HEK293T (cell line): ENCODE measurements at regions not wholly inside any gene's neighbourhood (a gene's known extent, or its start where the extent isn't known, plus 50 kb on each side); places are given as distances from the start of the nearest gene placed in this dataset.

Experiments used
- CTCF ChIA-PET: fragments of 350-600 bp; formaldehyde crosslinking; extraction: SDS; loops from one replicate; lab custom pipeline; 2021; ENCODE audit warnings: antibody characterized with exemption, inconsistent platforms; lab: Yijun Ruan, JAX
- POLR2A ChIA-PET: fragments of 350-600 bp; formaldehyde crosslinking; extraction: SDS; loops from one replicate; lab custom pipeline; 2020; ENCODE audit warnings: antibody characterized with exemption, inconsistent platforms; lab: Yijun Ruan, JAX
- DNase-seq: peaks from one replicate; pipeline ENCODE4 v3.0.0; 2012; ENCODE audit warnings: mixed read lengths; ENCODE audit errors: extremely low spot score
- ARNT ChIP-seq: fragments of 450-650 bp; IDR thresholded peaks from 2 replicates; pipeline ENCODE4 v1.6.1; 2017; ENCODE audit warnings: mild to moderate bottlenecking
- BHLHE40 ChIP-seq: fragments of 450-650 bp; IDR thresholded peaks from 2 replicates; pipeline ENCODE4 v1.6.1; 2016; ENCODE audit warnings: mild to moderate bottlenecking, moderate library complexity, borderline replicate concordance
- CTBP1 ChIP-seq: fragments of 450-650 bp; IDR thresholded peaks from 2 replicates; pipeline ENCODE4 v1.6.1; 2016; ENCODE audit warnings: borderline replicate concordance
- ELF4 ChIP-seq: fragments of 450-650 bp; IDR thresholded peaks from 2 replicates; pipeline ENCODE4 v1.6.1; 2017; ENCODE audit warnings: antibody characterized with exemption
- FOXA1 ChIP-seq: fragments of 450-650 bp; IDR thresholded peaks from 2 replicates; pipeline ENCODE4 v1.6.1; 2016; ENCODE audit warnings: mild to moderate bottlenecking
- FOXK2 ChIP-seq: fragments of 450-650 bp; IDR thresholded peaks from 2 replicates; pipeline ENCODE4 v1.6.1; 2016; ENCODE audit warnings: mild to moderate bottlenecking
- FOXM1 ChIP-seq: fragments of 450-650 bp; IDR thresholded peaks from 2 replicates; pipeline ENCODE4 v1.6.1; 2017; ENCODE audit warnings: mild to moderate bottlenecking, borderline replicate concordance
- HDGF ChIP-seq: fragments of 450-650 bp; IDR thresholded peaks from 2 replicates; pipeline ENCODE4 v1.6.1; 2017; ENCODE audit warnings: antibody characterized with exemption, borderline replicate concordance
- L3MBTL2 ChIP-seq: fragments of 450-650 bp; conservative IDR thresholded peaks from 2 replicates; pipeline ENCODE4 v1.6.1; 2016; ENCODE audit warnings: mild to moderate bottlenecking
- LEF1 ChIP-seq: fragments of 450-650 bp; IDR thresholded peaks from 2 replicates; pipeline ENCODE4 v1.6.1; 2017; ENCODE audit warnings: mild to moderate bottlenecking, borderline replicate concordance
- NFRKB ChIP-seq: fragments of 450-650 bp; IDR thresholded peaks from 2 replicates; pipeline ENCODE4 v1.6.1; 2016; ENCODE audit warnings: mild to moderate bottlenecking, moderate library complexity
- PKNOX1 ChIP-seq: fragments of 450-650 bp; IDR thresholded peaks from 2 replicates; pipeline ENCODE4 v1.6.1; 2016
- SP1 ChIP-seq: fragments of 450-650 bp; IDR thresholded peaks from 2 replicates; pipeline ENCODE4 v1.6.1; 2017
- SUZ12 ChIP-seq: fragments of 450-650 bp; IDR thresholded peaks from 2 replicates; pipeline ENCODE4 v1.6.1; 2016; ENCODE audit warnings: mild to moderate bottlenecking
- TARDBP ChIP-seq: fragments of 450-650 bp; IDR thresholded peaks from 2 replicates; pipeline ENCODE4 v1.6.1; 2016
- ZNF384 ChIP-seq: fragments of 450-650 bp; IDR thresholded peaks from 2 replicates; pipeline ENCODE4 v1.6.1; 2016

DNA sequence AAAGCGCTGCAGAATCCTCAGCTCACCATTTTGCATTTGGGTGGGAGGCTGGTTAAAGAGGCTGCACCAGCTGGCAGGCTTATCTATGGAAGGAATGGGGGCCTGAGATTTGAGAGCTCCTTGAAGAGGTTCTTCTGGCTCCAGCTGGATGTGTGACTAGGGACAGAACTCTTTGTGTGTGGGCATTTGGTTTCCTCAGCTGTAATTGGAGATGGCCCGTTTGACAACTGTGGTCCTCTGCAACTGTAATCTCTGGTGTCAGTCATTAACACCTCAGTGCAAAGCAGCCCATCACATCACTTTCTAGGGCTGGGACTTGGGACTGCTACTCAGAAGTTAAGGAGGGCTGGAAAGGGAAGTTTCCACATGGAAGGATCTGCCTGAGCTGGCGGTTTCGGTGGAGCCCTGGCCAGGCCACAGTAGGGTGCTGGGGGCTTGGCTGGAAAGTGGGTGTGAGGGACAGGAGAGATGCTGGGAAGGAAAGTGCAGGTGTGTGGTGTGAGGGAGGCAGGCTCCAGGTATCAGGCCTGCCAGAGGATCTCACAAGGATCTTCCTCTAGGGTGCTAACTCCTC, 193.8 kb downstream of the GADD45G start:
- POLR2A ChIA-PET: no interaction called here

DNA sequence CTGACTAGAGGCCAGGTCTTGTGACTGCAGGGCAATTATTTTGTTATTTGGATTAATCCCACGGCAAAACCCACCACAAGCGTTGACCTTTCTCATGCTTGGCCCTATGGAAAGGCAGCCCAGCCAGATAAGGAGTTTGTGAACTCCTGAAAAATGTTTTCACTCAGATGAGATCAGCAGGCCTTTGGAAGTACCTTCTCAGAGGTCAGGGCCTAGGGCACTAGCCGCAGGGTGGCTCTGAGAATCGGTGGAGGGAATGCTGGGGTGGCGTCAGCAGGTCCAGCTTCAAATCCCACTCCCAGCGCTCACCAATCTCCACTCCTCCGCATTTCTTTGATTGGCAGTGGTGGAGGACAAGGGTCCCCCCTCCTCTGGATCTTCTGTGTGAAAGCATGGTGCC, 194.4 kb downstream of the GADD45G start:
- CTCF ChIA-PET: no interaction called here
- POLR2A ChIA-PET: no interaction called here

More for the DNA sequence above, 193.8 kb downstream of the GADD45G start:
- CTCF ChIA-PET: interaction anchor here (1.2 kb wide), 1 partner anchor 10 kb away, joined by 3 read pairs; no protein-coding TSS in a partner anchor
- no peak for DNase-seq
- TF ChIP-seq FOXK2: no peak
- no peak for TF ChIP-seq ZNF384
- no peak for TF ChIP-seq PKNOX1
- no peak for TF ChIP-seq HDGF
- no peak for TF ChIP-seq CTBP1
- no peak for TF ChIP-seq ARNT
- no peak for TF ChIP-seq ELF4
- TF ChIP-seq FOXA1: no peak
- no peak for TF ChIP-seq SP1
- TF ChIP-seq LEF1: no peak
- no peak for TF ChIP-seq L3MBTL2
- TF ChIP-seq FOXM1: no peak
- no peak for TF ChIP-seq SUZ12
- no peak for TF ChIP-seq TARDBP
- no peak for TF ChIP-seq NFRKB

DNA sequence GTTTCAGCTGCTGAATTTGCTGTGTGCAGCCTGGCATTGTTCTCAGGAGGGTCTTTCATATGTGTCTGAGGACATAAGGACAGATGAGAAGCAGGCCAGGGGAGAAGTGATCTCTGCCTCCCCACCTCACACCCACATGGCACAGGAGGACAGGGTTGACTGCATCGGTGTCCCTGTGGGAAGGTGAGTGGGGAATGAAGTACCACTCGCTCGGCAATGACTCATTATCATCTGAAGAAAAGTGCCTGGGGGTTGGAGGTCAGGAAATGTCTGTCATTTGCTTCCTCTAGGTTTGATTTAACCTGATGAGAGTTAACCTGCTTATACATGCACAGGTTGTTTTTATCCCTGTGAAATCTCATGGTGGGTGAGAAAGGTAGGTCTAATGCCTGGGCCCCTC, 195.0 kb downstream of the GADD45G start:
- no peak for DNase-seq
- CTCF ChIA-PET: no interaction called here
- POLR2A ChIA-PET: no interaction called here
- TF ChIP-seq BHLHE40: no peak
- TF ChIP-seq HDGF: no peak
- TF ChIP-seq SP1: no peak
- TF ChIP-seq TARDBP: no peak
- TF ChIP-seq PKNOX1: no peak
- no peak for TF ChIP-seq NFRKB
- TF ChIP-seq FOXA1: no peak
- TF ChIP-seq CTBP1: no peak
- no peak for TF ChIP-seq ARNT
- no peak for TF ChIP-seq ZNF384
- TF ChIP-seq ELF4: no peak
- no peak for TF ChIP-seq L3MBTL2
- no peak for TF ChIP-seq FOXK2
- no peak for TF ChIP-seq LEF1
- TF ChIP-seq FOXM1: no peak
- TF ChIP-seq SUZ12: no peak

More for the DNA sequence above, 194.4 kb downstream of the GADD45G start:
- no peak for DNase-seq
- TF ChIP-seq LEF1 (no peak), ELF4 (no peak), NFRKB (no peak), BHLHE40 (no peak)

DNA sequence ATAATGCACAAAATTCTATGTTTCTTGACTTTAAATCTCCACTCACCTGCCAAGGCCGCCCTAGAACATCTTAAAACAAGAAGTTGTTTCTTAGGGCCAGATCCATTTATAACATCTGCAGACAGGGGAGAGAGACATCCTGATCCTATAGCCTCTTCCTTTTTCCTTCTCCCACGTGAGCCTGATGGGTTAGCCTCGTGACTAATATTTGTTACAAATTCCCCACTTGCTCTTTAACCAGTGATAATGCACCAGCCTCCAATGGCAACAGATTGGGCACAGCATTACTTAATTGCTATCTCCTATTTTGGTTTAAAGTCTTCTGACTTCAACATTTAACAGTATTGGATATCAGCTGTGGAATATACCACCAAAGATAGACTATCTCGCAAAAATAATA, 196.5 kb downstream of the GADD45G start:
- no peak for DNase-seq
- TF ChIP-seq LEF1: no peak
- TF ChIP-seq TARDBP: no peak
- TF ChIP-seq FOXM1: no peak
- TF ChIP-seq BHLHE40: no peak
- no peak for TF ChIP-seq ZNF384
- no peak for TF ChIP-seq CTBP1
- TF ChIP-seq ELF4: no peak
- TF ChIP-seq SUZ12: no peak
- no peak for TF ChIP-seq SP1
- no peak for TF ChIP-seq L3MBTL2
- TF ChIP-seq PKNOX1: no peak
- no peak for TF ChIP-seq HDGF
- TF ChIP-seq ARNT: no peak
- no peak for TF ChIP-seq FOXA1
- TF ChIP-seq NFRKB: no peak
- ChIA-PET POLR2A (interaction anchor here (1.0 kb wide), 1 partner anchor 9 kb away, joined by 3 read pairs; no protein-coding TSS in a partner anchor), CTCF (no interaction called here)

DNA sequence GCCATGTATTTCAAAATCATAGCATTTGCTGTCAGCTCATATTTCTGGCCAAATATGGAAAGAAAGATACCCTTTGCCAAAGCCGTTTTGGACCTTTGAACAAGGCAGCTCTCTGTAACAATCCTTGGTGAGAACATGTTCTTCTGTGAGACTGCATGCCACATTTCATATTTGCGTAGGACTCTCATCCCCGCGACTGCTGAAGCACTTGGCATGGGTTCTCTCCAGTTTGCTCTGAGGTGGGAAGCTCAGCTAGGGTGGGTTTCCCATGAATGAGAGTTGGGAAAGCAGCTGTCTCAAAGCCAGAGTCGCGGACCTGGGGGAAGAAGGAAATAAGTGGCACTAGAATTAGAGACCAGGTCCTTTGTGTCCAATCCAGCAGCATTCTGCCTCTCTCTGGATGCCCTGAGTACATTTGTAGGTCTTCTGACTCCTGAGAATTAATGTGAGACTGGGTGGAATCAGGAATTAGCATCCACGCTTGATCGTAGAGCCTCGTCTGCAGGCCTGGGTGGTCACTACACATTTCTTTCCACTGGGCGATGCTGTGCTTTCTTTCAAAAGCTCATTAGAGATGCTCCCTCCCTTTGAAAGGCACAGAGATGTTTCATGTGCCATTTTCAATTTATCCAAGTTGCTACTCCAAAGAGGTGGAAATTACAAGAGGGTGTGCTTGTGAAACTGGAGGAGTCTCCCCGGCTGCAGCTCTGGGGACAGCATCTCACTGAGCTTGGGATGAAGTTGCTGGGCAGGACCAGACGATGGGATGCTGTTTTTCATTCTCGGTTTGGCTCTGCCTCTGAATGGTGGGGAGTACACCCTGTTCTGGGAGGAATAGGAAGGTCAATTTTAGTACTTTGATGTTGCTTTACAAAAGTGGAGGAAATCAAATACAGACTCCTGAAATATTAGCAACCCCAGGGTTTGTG, 197.2 kb downstream of the GADD45G start:
- POLR2A ChIA-PET: interaction anchor here (1.0 kb wide), 1 partner anchor 8 kb away, joined by 3 read pairs; no protein-coding TSS in a partner anchor
- TF ChIP-seq CTBP1 (no peak), PKNOX1 (no peak), SP1 (no peak), FOXK2 (no peak), BHLHE40 (no peak), TARDBP (no peak), ELF4 (no peak), L3MBTL2 (no peak), LEF1 (no peak), FOXA1 (no peak), HDGF (no peak)
- DNase-seq: no peak
- CTCF ChIA-PET: interaction anchor here (0.7 kb wide), 1 partner anchor 70 kb away, joined by 4 read pairs; no protein-coding TSS in a partner anchor
